Spinal cord (tissue), 9 donors: ENCODE measurements at regions not wholly inside any gene's neighbourhood (a gene's known extent, or its start where the extent isn't known, plus 50 kb on each side); places are given as distances from the start of the nearest gene placed in this dataset.

ENCODE experiments used
- DNase-seq, 6 donors: peaks; one replicate each; pipeline versions ENCODE4 v3.0.0 to v3.0.0-alpha.2; 2013 to 2015; ENCODE audit warnings: low spot score in 6 of 6, low read depth in 4 of 6
- H3K27ac ChIP-seq: one replicate; pipeline ENCODE4 v1.5.1; 2013; ENCODE audit warnings: low read depth, low read length, control low read depth
- H3K27me3 ChIP-seq: one replicate; pipeline ENCODE4 v1.6.1; 2013; ENCODE audit warnings: low read length; ENCODE audit not compliant: control insufficient read depth, insufficient read depth
- H3K36me3 ChIP-seq: one replicate; pipeline ENCODE4 v1.6.1; 2013; ENCODE audit warnings: low read length; ENCODE audit not compliant: control insufficient read depth, insufficient read depth
- H3K4me1 ChIP-seq: one replicate; pipeline ENCODE4 v1.6.1; 2013; ENCODE audit warnings: low read length; ENCODE audit not compliant: control insufficient read depth, insufficient read depth
- H3K4me3 ChIP-seq: one replicate; pipeline ENCODE4 v1.5.1; 2013; ENCODE audit warnings: low read depth, low read length, control low read depth
- H3K9me3 ChIP-seq: one replicate; pipeline ENCODE4 v1.6.1; 2013; ENCODE audit warnings: low read length; ENCODE audit not compliant: control insufficient read depth, insufficient read depth
- WGBS: methylation state at CpG from one replicate; pipeline ENCODE4 v1.1.5; 2013; ENCODE audit warnings: missing lambda C conversion rate; ENCODE audit not compliant: insufficient coverage; 5-methylcytosine and 5-hydroxymethylcytosine counted together
- donor health status: healthy.

DNA sequence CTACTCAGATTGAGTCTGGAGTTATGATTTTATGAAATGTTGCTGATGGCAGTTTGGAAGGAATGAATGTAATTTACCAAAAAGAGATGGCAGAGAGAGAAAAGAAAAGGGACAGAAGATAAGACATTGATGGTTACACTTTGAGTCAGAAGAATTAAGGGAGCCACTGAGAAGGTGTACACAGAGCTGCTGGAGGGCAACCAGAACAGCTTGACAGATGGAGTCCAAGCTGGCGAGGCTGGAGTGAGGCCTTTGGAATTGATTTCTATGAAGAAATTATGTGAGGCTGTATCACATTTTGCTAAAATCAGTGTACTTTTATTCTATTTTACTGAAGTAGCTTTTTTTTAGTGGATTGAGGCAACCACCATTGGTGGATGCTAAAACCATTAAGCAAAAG lies 740.5 kb downstream of the REEP3 start:
- no peaks in the 10 kb centered on the region for H3K27me3 ChIP-seq
- WGBS = no CpG with 5 or more reads among the region's 1 CpG
- no peaks in the 10 kb centered on the region for H3K36me3 ChIP-seq
- no peaks in the 10 kb centered on the region for H3K9me3 ChIP-seq
- DNase-seq = no peak
- no peaks in the 10 kb centered on the region for H3K4me1 ChIP-seq
- no peak overlapping the region for H3K4me3 ChIP-seq
- no peak overlapping the region for H3K27ac ChIP-seq

DNA sequence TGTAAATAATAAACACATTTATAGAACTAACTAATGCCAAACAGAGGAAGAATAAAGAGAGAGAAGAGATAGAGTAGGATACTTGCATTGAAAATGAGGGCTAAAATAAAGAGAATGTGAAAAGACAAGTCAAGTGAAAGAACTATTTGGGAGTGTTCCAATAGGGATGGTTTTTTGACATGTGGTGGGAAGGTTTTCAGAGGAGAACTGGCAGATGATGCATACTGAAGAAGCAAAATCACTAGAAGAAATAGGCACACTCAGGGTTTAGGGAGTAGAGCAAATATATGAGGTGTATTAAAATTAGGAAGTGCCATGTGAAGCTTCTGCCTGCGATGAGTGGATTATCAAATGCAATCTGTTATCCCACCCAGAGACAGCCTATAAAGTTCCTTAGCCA lies 744.8 kb downstream of the REEP3 start:
- H3K4me1 ChIP-seq = no peaks in the 10 kb centered on the region
- no peak overlapping the region for H3K4me3 ChIP-seq
- H3K36me3 ChIP-seq = no peaks in the 10 kb centered on the region
- H3K27me3 ChIP-seq = no peaks in the 10 kb centered on the region
- H3K9me3 ChIP-seq = no peaks in the 10 kb centered on the region
- no CpG with 5 or more reads among the region's 1 CpG for WGBS
- H3K27ac ChIP-seq = no peak overlapping the region
- DNase-seq = peak in 1 of 6 donors; percentile 10

DNA sequence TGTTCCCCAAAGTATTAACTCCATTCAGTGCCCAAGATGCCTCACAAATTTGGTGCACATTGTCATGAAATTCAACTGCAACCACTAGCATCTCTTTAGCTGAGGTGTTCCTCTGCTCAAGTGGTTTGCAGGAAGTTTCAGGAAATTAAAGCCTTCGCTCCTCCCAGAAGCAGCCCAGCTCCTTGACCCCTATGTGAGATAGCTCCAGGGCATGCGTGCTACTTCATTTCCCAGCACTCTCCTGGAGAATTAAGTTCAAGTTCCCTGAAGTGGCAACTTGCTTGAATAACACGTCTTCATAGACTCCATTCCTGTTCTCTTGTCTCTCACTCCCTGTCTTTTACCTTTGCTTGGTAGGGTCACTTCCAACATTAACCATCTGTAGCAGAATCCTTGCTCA lies 750.3 kb downstream of the REEP3 start:
- Histone ChIP-seq H3K4me3 (no peak overlapping the region), H3K27me3 (no peaks in the 10 kb centered on the region), H3K9me3 (no peaks in the 10 kb centered on the region), H3K27ac (no peak overlapping the region), H3K4me1 (no peaks in the 10 kb centered on the region), H3K36me3 (no peaks in the 10 kb centered on the region)
- no peak for DNase-seq
- WGBS = 87% methylated on average over 3 of the region's 3 CpGs

DNA sequence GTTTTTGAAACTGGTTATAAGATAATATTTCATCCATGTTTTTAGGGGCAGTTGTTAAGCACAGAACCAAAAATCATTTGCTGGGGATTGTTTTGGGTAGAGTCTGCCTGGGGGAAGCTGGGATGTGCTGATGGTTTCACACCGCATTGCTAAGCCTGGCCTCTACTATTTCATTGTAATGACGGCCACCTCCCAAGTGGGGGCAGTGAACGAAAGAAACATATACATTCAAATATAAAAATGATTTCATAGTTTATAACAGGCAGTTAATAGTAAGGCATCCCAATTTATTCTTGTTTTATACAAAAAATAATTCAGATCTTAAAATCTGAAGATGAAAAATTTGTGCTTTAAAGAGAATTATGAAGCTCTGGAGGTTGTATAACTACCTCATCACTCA lies 750.8 kb downstream of the REEP3 start:
- no peaks in the 10 kb centered on the region for H3K36me3 ChIP-seq
- H3K4me1 ChIP-seq = no peaks in the 10 kb centered on the region
- no peak overlapping the region for H3K4me3 ChIP-seq
- no CpG with 5 or more reads among the region's 3 CpGs for WGBS
- DNase-seq = no peak
- no peak overlapping the region for H3K27ac ChIP-seq
- no peaks in the 10 kb centered on the region for H3K9me3 ChIP-seq
- no peaks in the 10 kb centered on the region for H3K27me3 ChIP-seq

DNA sequence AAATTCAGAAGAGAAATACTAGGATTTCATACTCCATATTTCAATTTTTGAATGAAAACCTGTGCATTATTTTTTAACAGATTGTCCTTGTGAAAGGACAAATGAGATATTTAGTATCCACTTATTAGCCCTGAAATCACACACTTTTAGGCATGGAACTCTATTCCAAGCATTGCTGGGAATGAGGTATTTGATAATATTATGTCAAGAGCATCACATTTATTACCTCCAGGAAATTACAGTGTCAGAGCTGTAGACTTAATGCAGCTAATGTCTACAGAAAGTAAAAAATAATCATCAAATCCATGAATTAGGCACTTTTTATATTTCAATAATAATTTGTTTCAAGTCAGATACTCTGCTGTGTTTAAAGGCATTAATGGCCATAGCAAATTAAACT lies 753.8 kb downstream of the REEP3 start:
- peak in 1 of 6 donors; percentile 41 for DNase-seq
- Histone ChIP-seq H3K9me3 (no peaks in the 10 kb centered on the region), H3K27me3 (no peaks in the 10 kb centered on the region), H3K4me3 (no peak overlapping the region), H3K27ac (no peak overlapping the region), H3K4me1 (peaks cover 3% of the 10 kb centered on the region), H3K36me3 (no peaks in the 10 kb centered on the region)

DNA sequence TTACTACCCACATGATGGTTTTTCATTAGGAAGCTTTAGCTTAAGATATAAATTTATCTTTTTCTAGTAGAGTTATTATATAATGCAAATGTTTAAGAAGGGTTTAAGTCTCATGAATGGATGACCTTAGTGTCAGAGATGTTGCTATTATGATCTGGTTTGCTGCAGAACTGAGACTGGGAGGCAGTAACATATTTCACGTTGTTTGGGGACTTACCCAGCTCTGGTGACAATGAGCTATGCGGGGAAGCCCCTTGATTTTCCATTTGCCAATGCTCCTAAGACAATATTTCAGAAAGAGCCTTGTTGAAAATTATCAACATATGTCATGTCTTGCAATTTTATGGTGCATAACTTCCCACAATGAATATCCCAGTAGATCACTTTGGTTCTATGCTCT lies 754.6 kb downstream of the REEP3 start:
- no peaks in the 10 kb centered on the region for H3K9me3 ChIP-seq
- no peak overlapping the region for H3K4me3 ChIP-seq
- H3K27ac ChIP-seq = no peak overlapping the region
- H3K27me3 ChIP-seq = no peaks in the 10 kb centered on the region
- peaks cover 3% of the 10 kb centered on the region for H3K4me1 ChIP-seq
- WGBS = no CpG with 5 or more reads among the region's 2 CpGs
- no peak for DNase-seq
- no peaks in the 10 kb centered on the region for H3K36me3 ChIP-seq

DNA sequence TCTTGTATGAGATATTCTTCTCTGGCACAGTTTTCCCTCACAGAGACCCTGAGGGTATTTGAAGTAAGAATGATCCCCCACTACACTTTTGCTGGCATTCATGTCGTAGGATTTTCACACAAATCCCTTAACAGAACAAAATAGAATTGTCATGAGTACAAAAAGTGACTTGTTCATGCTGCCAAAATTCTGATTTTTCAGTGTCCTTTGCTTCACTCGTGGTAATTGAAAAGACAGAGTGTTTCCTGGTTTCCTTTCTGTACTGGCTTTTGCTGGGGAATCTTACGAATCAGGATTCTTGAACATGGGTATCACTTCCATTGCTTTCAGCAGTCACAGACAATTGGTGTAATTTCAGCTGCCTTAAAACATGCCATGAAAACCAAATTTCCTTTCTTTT lies 756.3 kb downstream of the REEP3 start:
- peaks cover 3% of the 10 kb centered on the region for H3K4me1 ChIP-seq
- peak in 3 of 6 donors; percentile 5 to 20 (median 13) for DNase-seq
- WGBS = 56% methylated on average over 2 of the region's 3 CpGs
- no peaks in the 10 kb centered on the region for H3K9me3 ChIP-seq
- no peaks in the 10 kb centered on the region for H3K36me3 ChIP-seq
- H3K4me3 ChIP-seq = no peak overlapping the region
- no peak overlapping the region for H3K27ac ChIP-seq
- H3K27me3 ChIP-seq = no peaks in the 10 kb centered on the region

DNA sequence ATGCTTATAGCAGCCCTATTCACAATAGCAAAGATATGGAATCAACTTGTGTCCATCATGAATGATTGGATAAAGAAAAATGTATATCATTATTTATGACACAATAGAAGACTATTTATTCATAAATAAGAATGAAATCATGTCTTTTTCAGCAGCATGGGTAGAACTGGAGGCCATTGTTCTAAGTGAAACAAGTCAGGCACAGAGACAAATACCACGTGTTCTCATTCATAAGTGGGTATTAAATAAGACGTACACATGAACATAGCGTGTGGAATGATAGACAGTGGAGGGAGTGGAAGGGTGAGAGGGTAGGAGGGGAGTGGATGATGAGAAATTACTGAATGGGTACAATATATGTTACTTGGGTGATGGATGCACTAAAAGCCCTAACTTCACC lies 762.4 kb downstream of the REEP3 start:
- H3K27ac ChIP-seq = no peak overlapping the region
- no peaks in the 10 kb centered on the region for H3K9me3 ChIP-seq

DNA sequence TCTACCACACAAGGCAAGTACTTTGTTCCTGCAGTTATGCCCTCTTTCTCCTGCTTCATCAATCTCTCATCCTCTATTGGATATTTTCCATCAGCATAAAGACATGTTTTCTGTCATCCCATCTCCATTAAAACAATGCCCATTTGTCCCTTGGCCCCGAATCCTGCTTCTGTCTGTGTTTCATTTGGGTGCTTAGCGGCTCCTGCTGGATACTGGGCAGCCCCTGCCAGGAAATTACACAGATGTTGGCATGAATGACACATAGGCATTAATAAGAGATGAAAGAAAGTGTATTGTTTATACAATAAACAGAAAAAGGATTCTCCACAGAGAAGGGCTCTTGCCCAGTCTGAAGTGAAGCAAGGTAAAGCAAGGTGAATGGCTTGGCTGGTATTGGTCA lies 765.3 kb downstream of the REEP3 start:
- DNase-seq = no peak
- Histone ChIP-seq H3K27ac (no peak overlapping the region), H3K9me3 (no peaks in the 10 kb centered on the region), H3K4me3 (no peak overlapping the region), H3K27me3 (no peaks in the 10 kb centered on the region), H3K4me1 (no peaks in the 10 kb centered on the region), H3K36me3 (no peaks in the 10 kb centered on the region)
- WGBS = no CpG with 5 or more reads among the region's 2 CpGs

More for the DNA sequence above, 762.4 kb downstream of the REEP3 start:
- Histone ChIP-seq H3K4me1 (peaks cover 3% of the 10 kb centered on the region), H3K36me3 (no peaks in the 10 kb centered on the region), H3K4me3 (no peak overlapping the region), H3K27me3 (no peaks in the 10 kb centered on the region)
- DNase-seq = no peak
- WGBS = 100% methylated on average over 3 of the region's 3 CpGs

DNA sequence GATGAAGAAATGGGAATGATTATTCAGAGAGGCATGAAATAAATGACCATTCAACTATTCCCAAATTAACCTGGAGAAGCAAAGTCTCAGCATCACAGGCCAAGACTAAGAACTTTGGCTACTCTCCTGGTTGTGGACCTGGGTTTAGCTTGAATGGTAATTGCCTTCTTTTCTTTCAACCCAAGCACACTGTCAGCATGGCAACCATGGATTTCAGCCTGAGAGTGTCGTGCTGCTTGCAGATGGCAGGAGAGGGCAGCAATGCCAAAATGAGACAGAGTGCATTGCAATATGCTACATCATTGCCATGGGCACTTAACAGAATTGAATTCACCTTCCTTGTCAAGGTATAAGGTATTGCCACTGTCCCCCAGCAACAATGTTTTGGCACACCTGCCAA lies 767.2 kb downstream of the REEP3 start:
- Histone ChIP-seq H3K4me3 (no peak overlapping the region), H3K9me3 (no peaks in the 10 kb centered on the region), H3K36me3 (no peaks in the 10 kb centered on the region), H3K27me3 (no peaks in the 10 kb centered on the region), H3K4me1 (no peaks in the 10 kb centered on the region), H3K27ac (no peak overlapping the region)
- DNase-seq = peak in 5 of 6 donors; percentile 29 to 85 (median 37)
- 44% methylated on average over 1 of the region's 1 CpG for WGBS
